ENCODE measurements at regions not wholly inside any gene's neighbourhood (a gene's known extent, or its start where the extent isn't known, plus 50 kb on each side); places are given as distances from the start of the nearest gene placed in this dataset.

DNA sequence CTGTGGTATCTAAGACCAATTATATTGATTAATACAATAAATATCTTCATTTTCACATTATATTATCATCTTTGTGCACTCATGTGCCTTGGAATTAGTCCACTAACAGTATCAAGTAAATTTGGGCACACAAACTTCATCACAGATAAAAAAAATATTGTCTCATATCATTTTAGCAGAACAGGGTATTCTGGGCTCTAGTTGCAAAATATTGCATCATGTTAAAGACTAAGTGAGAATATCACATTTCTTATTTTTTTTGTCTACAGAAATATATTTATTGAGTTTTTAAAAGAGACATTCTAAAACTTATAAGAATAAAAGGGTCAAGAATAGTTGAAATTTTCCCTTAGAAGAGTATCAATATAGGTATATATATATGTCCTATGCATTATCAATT is 754.1 kb upstream of the MAN1A1 start:
- Histone ChIP-seq H3K4me2 (ENCODE audit: insufficient read depth in 1 of 2, low read depth in 2 of 2, low read length in 2 of 2) (no peak overlapping the region), H3K4me3 (ENCODE audit: extremely low read depth in 1 of 4, insufficient read depth in 2 of 4, low read depth in 3 of 4, low read length in 4 of 4) (no peak overlapping the region), H2BK5ac (ENCODE audit: low read depth, low read length) (no peak overlapping the region), H3K36me3 (ENCODE audit: control insufficient read depth in 2 of 4, insufficient read depth in 4 of 4, low read length in 3 of 4) (no peaks in the 10 kb centered on the region), H2BK15ac (ENCODE audit: low read length) (no peak overlapping the region), H3K56ac (replicated peaks; ENCODE audit: insufficient read length, low read depth, low read length) (no peak overlapping the region), H3K14ac (ENCODE audit: insufficient read length) (no peak overlapping the region), H3K9me3 (ENCODE audit: insufficient read depth in 2 of 2, low read depth in 1 of 2, low read length in 1 of 2) (no peaks in the 10 kb centered on the region), H3K9ac (replicated peaks in 1 of 4; ENCODE audit: extremely low read depth in 1 of 4, low read depth in 3 of 4, low read length in 3 of 4) (no peak overlapping the region), H3K23me2 (ENCODE audit: low read depth, low read length) (no peaks in the 10 kb centered on the region), H3K18ac (ENCODE audit: extremely low read depth, low read length) (no peak overlapping the region), H3K4ac (replicated peaks; ENCODE audit: insufficient read length, low read depth, low read length) (no peak overlapping the region), H4K5ac (ENCODE audit: insufficient read length, low read depth, low read length) (no peak overlapping the region), H3K79me1 (ENCODE audit: low read depth, low read length) (no peaks in the 10 kb centered on the region), H4K91ac (replicated peaks; ENCODE audit: insufficient read length, low read length) (no peak overlapping the region), H2BK20ac (ENCODE audit: low read length) (no peak overlapping the region), H2BK12ac (ENCODE audit: low read depth, low read length) (no peak overlapping the region), H3K27ac (ENCODE audit: low read depth, low read length) (no peak overlapping the region), H4K8ac (ENCODE audit: extremely low read depth, insufficient read depth, low read length) (no peak overlapping the region), H3K79me2 (ENCODE audit: control insufficient read depth in 1 of 2, insufficient read depth in 2 of 2, low read length in 2 of 2) (no peaks in the 10 kb centered on the region), H4K20me1 (replicated peaks in 1 of 2; ENCODE audit: control insufficient read depth in 1 of 2, insufficient read depth in 2 of 2, low read length in 2 of 2) (no peaks in the 10 kb centered on the region), H2BK120ac (replicated peaks; ENCODE audit: low read depth, low read length) (no peak overlapping the region), H2AFZ (ENCODE audit: low read length) (no peak overlapping the region), H3K23ac (ENCODE audit: insufficient read length) (no peak overlapping the region), H3K27me3 (replicated peaks in 1 of 4; ENCODE audit: control insufficient read depth in 3 of 4, extremely low read depth in 1 of 4, insufficient read depth in 3 of 4, low read length in 3 of 4) (no peaks in the 10 kb centered on the region), H3K4me1 (replicated peaks in 1 of 4; ENCODE audit: control insufficient read depth in 3 of 4, insufficient read depth in 4 of 4, low read length in 3 of 4) (no peaks in the 10 kb centered on the region), H2AK5ac (ENCODE audit: low read depth, low read length) (no peak overlapping the region)
- no peak for FAIRE-seq
- no peak for TF ChIP-seq HDAC2 (IDR thresholded peaks at IDR 0.05; ENCODE audit: borderline replicate concordance in 1 of 2, low read depth in 2 of 2, low read length in 2 of 2)
- TF ChIP-seq, protein P1, sequence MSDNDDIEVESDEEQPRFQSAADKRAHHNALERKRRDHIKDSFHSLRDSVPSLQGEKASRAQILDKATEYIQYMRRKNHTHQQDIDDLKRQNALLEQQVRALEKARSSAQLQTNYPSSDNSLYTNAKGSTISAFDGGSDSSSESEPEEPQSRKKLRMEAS (IDR thresholded peaks at IDR 0.05): no peak
- TF ChIP-seq FOSL1 (IDR thresholded peaks at IDR 0.05; ENCODE audit: insufficient read depth, low read depth, low read length): no peak
- no peak for DNase-seq (ENCODE audit: low read depth in 1 of 2, low spot score in 2 of 2)
- CTCF ChIA-PET (ENCODE audit: partially characterized antibody): no interaction called here
- POLR2A ChIA-PET (ENCODE audit: partially characterized antibody): no interaction called here
